Transverse colon (tissue), 4 donors: ENCODE measurements at regions not wholly inside any gene's neighbourhood (a gene's known extent, or its start where the extent isn't known, plus 50 kb on each side); places are given as distances from the start of the nearest gene placed in this dataset.

Experiments used
- DNase-seq: peaks from one replicate; pipeline ENCODE4 v3.0.0-alpha.2; 2019
- H3K27ac ChIP-seq, 4 donors: fragments of 200-600 bp; sonication (generic); 2 replicates each; pipeline ENCODE4 v1.5.1; 2016 to 2018; ENCODE audit warnings: inconsistent platforms in 4 of 4
- H3K27me3 ChIP-seq: fragments of 200-600 bp; sonication (generic); 2 replicates; pipeline ENCODE4 v1.5.1; 2017; ENCODE audit warnings: inconsistent platforms
- H3K36me3 ChIP-seq, 4 donors: fragments of 200-600 bp; sonication (generic); 2 replicates each; pipeline ENCODE4 v1.5.1; 2017 to 2019; ENCODE audit warnings: inconsistent platforms in 4 of 4
- H3K4me1 ChIP-seq, 4 donors: fragments of 200-600 bp; sonication (generic); 2 replicates each; pipeline ENCODE4 v1.5.1; 2017 to 2020; ENCODE audit warnings: inconsistent platforms in 4 of 4
- H3K4me3 ChIP-seq, 4 donors: fragments of 200-600 bp; sonication (generic); 1 replicate in 1 of 4; 2 replicates in 3 of 4; pipeline versions ENCODE4 v1.5.1 to v1.6.1; 2017 to 2019; ENCODE audit warnings: inconsistent platforms in 4 of 4
- H3K9me3 ChIP-seq, 2 donors: fragments of 200-600 bp; sonication (generic); 2 replicates each; pipeline ENCODE4 v1.5.1; 2017 to 2019; ENCODE audit warnings: inconsistent platforms in 2 of 2
- CTCF ChIP-seq, 5 experiments: fragments of 200-600 bp in 3 of 5; fragments of 450-650 bp in 2 of 5; sonication (generic) in 3 of 5; IDR thresholded peaks; 1 replicate in 2 of 5; 2 replicates in 3 of 5; pipeline ENCODE4 v1.5.1; 2016 to 2017; ENCODE audit warnings: antibody characterized with exemption in 5 of 5, inconsistent platforms in 3 of 5, mild to moderate bottlenecking in 2 of 5, moderate library complexity in 1 of 5
- EP300 ChIP-seq: sonication (generic); formaldehyde crosslinking; IDR thresholded peaks from one replicate; pipeline ENCODE4 v1.6.1; 2017; ENCODE audit warnings: antibody characterized with exemption, low read depth
- POLR2A ChIP-seq: fragments of 450-650 bp; IDR thresholded peaks from one replicate; pipeline ENCODE4 v1.6.1; 2016; ENCODE audit warnings: antibody characterized with exemption, mild to moderate bottlenecking, moderate library complexity
- POLR2AphosphoS5 ChIP-seq, 3 donors: sonication (generic); formaldehyde crosslinking; IDR thresholded peaks; one replicate each; pipeline ENCODE4 v1.6.1; 2016; ENCODE audit warnings: antibody characterized with exemption in 3 of 3
- WGBS, 2 donors: methylation state at CpG; one replicate each; pipeline ENCODE4 v1.1.5; 2018; ENCODE audit warnings: low coverage in 1 of 2; 5-methylcytosine and 5-hydroxymethylcytosine counted together
- in situ Hi-C, 4 donors: fragments of 200-750 bp; cut with MboI; loops; one replicate each; pipeline versions ENCODE4 v1.15.0 to v1.15.1; 2017; ENCODE audit warnings: low sequenced_read_pairs in 3 of 4, low pct_ligation_motif_present in 1 of 4, low pct_unique_long_range_greater_than_20kb in 1 of 4
- intact Hi-C: fragments of 100-400 bp; cut with DNase I; formaldehyde crosslinking; loops from one replicate; pipeline ENCODE4 v1.15.1; 2023; ENCODE audit warnings: low total_unique reads

GRCh38 chrX:34576864-34577263 lies 80.2 kb downstream of the TMEM47 start:
- no peaks in the 10 kb centered on the region for H3K27me3 ChIP-seq
- H3K36me3 ChIP-seq = no peaks in the 10 kb centered on the region
- no peak for TF ChIP-seq EP300
- no peak for TF ChIP-seq CTCF (IDR thresholded peaks at IDR 0.05)
- no peak for TF ChIP-seq POLR2A
- TF ChIP-seq POLR2AphosphoS5 (IDR thresholded peaks at IDR 0.05) = no peak
- no peak overlapping the region for H3K27ac ChIP-seq
- in situ Hi-C loops = no loop called here
- no peak for DNase-seq
- H3K4me3 ChIP-seq = no peak overlapping the region
- H3K4me1 ChIP-seq = no peaks in the 10 kb centered on the region
- intact Hi-C loops = no loop called here
- H3K9me3 ChIP-seq = no peaks in the 10 kb centered on the region

- intact Hi-C loops (no loop called here), in situ Hi-C loops (no loop called here)
- TF ChIP-seq CTCF (IDR thresholded peaks at IDR 0.05) (no peak), POLR2AphosphoS5 (IDR thresholded peaks at IDR 0.05) (no peak), POLR2A (no peak), EP300 (no peak)
- Histone ChIP-seq H3K9me3 (no peaks in the 10 kb centered on the region), H3K27ac (no peak overlapping the region), H3K27me3 (no peaks in the 10 kb centered on the region), H3K4me1 (no peaks in the 10 kb centered on the region), H3K4me3 (no peak overlapping the region), H3K36me3 (no peaks in the 10 kb centered on the region)
- 31 to 63% methylated on average over 1 to 2 of the region's 2 CpGs for WGBS, 2 donors
- no peak for DNase-seq
These were observed 91.1 kb downstream of the TMEM47 start for GRCh38 chrX:34565981-34566380.

GRCh38 chrX:34563804-34564203 lies 93.3 kb downstream of the TMEM47 start:
- Histone ChIP-seq H3K27me3 (no peaks in the 10 kb centered on the region), H3K4me1 (no peaks in the 10 kb centered on the region), H3K36me3 (no peaks in the 10 kb centered on the region), H3K4me3 (no peak overlapping the region), H3K27ac (no peak overlapping the region), H3K9me3 (no peaks in the 10 kb centered on the region)
- TF ChIP-seq CTCF (IDR thresholded peaks at IDR 0.05) (no peak), POLR2AphosphoS5 (IDR thresholded peaks at IDR 0.05) (no peak), POLR2A (no peak), EP300 (no peak)
- WGBS, 2 donors = 80% methylated on average over 1 of the region's 1 CpG
- intact Hi-C loops = no loop called here
- no peak for DNase-seq
- in situ Hi-C loops = no loop called here

GRCh38 chrX:34563061-34563460 lies 94.0 kb downstream of the TMEM47 start:
- no peak for TF ChIP-seq POLR2A
- no peak for TF ChIP-seq EP300
- TF ChIP-seq CTCF (IDR thresholded peaks at IDR 0.05) = no peak
- no peak for TF ChIP-seq POLR2AphosphoS5 (IDR thresholded peaks at IDR 0.05)
- intact Hi-C loops = no loop called here
- no peak overlapping the region for H3K4me3 ChIP-seq
- no peaks in the 10 kb centered on the region for H3K4me1 ChIP-seq
- no peaks in the 10 kb centered on the region for H3K27me3 ChIP-seq
- no peak overlapping the region for H3K27ac ChIP-seq
- in situ Hi-C loops = no loop called here
- 19% methylated on average over 2 of the region's 2 CpGs; no CpG with 5 or more reads in 1 of the 2 donors for WGBS, 2 donors
- H3K9me3 ChIP-seq = no peaks in the 10 kb centered on the region
- DNase-seq = no peak
- no peaks in the 10 kb centered on the region for H3K36me3 ChIP-seq
